ENCODE measurements at regions not wholly inside any gene's neighbourhood (a gene's known extent, or its start where the extent isn't known, plus 50 kb on each side); places are given as distances from the start of the nearest gene placed in this dataset.

GRCh38 chr4:96025011-96025410 lies 185.1 kb downstream of the PDHA2 start:
- Mint-ChIP-seq H3K36me3 (no peaks in the 10 kb centered on the region), H3K4me3 (no peak overlapping the region), H3K27me3 (no peaks in the 10 kb centered on the region), H3K4me1 (no peaks in the 10 kb centered on the region), H3K27ac (no peak overlapping the region), H3K9me3 (no peaks in the 10 kb centered on the region)
- DNase-seq: no peak
- CTCF ChIA-PET: no interaction called here

DNA sequence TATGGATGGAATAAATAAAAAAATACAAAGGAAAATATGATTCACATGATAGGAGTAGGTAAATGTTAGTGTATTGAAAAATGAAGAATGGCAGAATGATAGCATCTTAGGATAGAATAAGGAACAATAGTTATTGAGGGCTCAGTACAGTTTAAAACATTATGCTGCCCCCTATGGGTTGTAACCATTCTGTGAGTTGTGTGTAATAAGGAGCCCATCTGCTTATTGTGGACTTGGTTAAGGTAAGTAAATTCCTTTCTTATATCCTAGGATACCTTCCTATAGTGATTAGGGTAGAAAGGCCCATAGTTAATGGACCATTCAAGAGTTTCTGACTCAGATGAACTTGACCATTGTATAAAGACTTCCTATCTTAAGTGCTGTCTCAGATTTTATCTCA lies 195.8 kb downstream of the PDHA2 start:
- CTCF ChIA-PET: no interaction called here
- H3K27me3 Mint-ChIP-seq: no peaks in the 10 kb centered on the region

GRCh38 chr4:96036781-96037180 lies 196.9 kb downstream of the PDHA2 start:
- Mint-ChIP-seq H3K36me3 (no peaks in the 10 kb centered on the region), H3K9me3 (no peaks in the 10 kb centered on the region), H3K27ac (no peak overlapping the region), H3K4me3 (no peak overlapping the region), H3K27me3 (no peaks in the 10 kb centered on the region), H3K4me1 (no peaks in the 10 kb centered on the region)
- CTCF ChIA-PET: no interaction called here
- no peak for DNase-seq

More for the DNA sequence above, 195.8 kb downstream of the PDHA2 start:
- Mint-ChIP-seq H3K4me3 (no peak overlapping the region), H3K27ac (no peak overlapping the region), H3K36me3 (no peaks in the 10 kb centered on the region), H3K4me1 (no peaks in the 10 kb centered on the region), H3K9me3 (no peaks in the 10 kb centered on the region)
- no peak for DNase-seq

GRCh38 chr4:96037705-96038104 lies 197.8 kb downstream of the PDHA2 start:
- DNase-seq: no peak
- Mint-ChIP-seq H3K4me1 (no peaks in the 10 kb centered on the region), H3K4me3 (no peak overlapping the region), H3K9me3 (no peaks in the 10 kb centered on the region), H3K27ac (no peak overlapping the region), H3K27me3 (no peaks in the 10 kb centered on the region), H3K36me3 (no peaks in the 10 kb centered on the region)
- CTCF ChIA-PET: no interaction called here

DNA sequence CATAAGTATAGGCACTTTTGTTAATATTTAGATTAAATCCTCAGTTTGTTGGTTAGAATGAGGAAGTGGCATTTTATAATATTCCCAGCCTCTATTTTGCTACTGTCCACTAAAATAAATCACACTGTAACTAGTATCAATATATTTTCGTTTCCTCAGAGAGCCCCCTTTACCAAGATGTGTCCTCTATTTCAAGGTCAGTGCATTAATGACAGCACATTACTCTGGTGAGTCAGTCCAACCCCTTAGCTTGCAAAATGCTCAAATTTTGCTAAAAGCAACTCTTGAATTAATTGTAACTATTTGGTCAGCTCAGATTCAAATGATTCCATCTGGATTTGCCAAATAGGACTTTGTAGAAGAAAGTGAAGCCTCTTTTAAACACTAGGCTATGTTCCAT lies 199.3 kb downstream of the PDHA2 start:
- H3K27ac Mint-ChIP-seq: no peak overlapping the region
- H3K9me3 Mint-ChIP-seq: no peaks in the 10 kb centered on the region
- no peak for DNase-seq
- H3K4me1 Mint-ChIP-seq: no peaks in the 10 kb centered on the region
- no peaks in the 10 kb centered on the region for H3K27me3 Mint-ChIP-seq
- no peaks in the 10 kb centered on the region for H3K36me3 Mint-ChIP-seq
- H3K4me3 Mint-ChIP-seq: no peak overlapping the region
- CTCF ChIA-PET: no interaction called here

GRCh38 chr4:96039803-96040436 lies 200.0 kb downstream of the PDHA2 start:
- CTCF ChIA-PET: no interaction called here
- H3K4me3 Mint-ChIP-seq: no peak overlapping the region

DNA sequence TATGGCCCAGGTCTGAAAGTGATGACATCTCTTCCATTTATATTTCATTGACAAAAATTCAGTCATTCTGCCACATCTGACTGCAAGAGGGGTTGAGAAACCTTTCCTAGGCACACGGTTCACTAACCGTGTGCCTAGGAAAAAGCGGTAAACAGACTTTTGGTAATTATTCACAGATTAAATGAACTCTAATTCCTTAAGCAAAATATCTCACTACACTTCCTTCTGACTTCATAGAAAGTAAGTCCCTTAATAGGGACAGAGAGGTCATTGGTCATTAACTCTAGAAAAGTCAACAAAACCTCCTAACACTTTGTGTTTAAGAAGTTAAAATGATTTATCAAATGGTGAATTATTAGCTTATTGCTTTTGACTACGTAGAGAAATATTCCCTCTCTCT lies 205.1 kb downstream of the PDHA2 start:
- Mint-ChIP-seq H3K4me3 (no peak overlapping the region), H3K27ac (no peak overlapping the region), H3K27me3 (no peaks in the 10 kb centered on the region), H3K4me1 (no peaks in the 10 kb centered on the region), H3K36me3 (no peaks in the 10 kb centered on the region), H3K9me3 (no peaks in the 10 kb centered on the region)
- CTCF ChIA-PET: no interaction called here
- DNase-seq: no peak

More at GRCh38 chr4:96039803-96040436, 200.0 kb downstream of the PDHA2 start:
- Mint-ChIP-seq H3K27ac (no peak overlapping the region), H3K36me3 (no peaks in the 10 kb centered on the region), H3K9me3 (no peaks in the 10 kb centered on the region), H3K4me1 (no peaks in the 10 kb centered on the region), H3K27me3 (no peaks in the 10 kb centered on the region)
- DNase-seq: no peak

GRCh38 chr4:96052827-96053226 lies 212.9 kb downstream of the PDHA2 start:
- Mint-ChIP-seq H3K27me3 (peaks cover 3% of the 10 kb centered on the region), H3K4me3 (no peak overlapping the region), H3K36me3 (no peaks in the 10 kb centered on the region), H3K4me1 (no peaks in the 10 kb centered on the region), H3K9me3 (no peaks in the 10 kb centered on the region), H3K27ac (no peak overlapping the region)
- CTCF ChIA-PET: no interaction called here
- DNase-seq: no peak

DNA sequence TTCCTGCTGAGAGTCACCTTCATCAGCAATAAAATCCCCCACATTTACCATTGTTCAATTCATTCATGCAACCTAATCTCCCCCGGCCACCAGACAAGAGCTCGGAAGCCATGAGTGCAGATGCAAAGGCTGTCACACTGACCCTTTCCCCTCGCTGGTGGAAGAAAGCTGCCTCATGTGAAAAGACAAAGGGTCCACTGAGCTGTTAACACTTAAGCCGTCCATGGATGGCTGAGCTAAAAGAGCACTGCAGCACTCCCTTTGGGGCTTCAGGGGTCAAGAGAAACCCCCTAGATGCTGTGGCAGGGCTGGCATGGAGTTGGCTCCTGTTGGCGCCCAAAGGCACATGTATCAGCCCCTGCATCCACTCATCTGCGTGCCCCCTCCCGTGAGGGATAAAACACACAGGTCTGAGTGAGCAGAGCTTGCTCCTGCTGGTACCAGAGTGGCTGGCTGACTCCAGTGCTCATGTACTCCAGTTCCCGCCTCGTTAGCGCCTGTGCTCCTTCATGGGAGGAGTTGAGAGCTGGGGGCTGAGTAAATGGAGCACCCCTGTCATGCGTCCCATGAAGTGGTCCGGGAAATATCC lies 216.5 kb downstream of the PDHA2 start:
- DNase-seq: no peak
- H3K9me3 Mint-ChIP-seq: no peaks in the 10 kb centered on the region
- CTCF ChIA-PET: no interaction called here
- H3K27ac Mint-ChIP-seq: no peak overlapping the region
- H3K4me3 Mint-ChIP-seq: no peak overlapping the region
- no peaks in the 10 kb centered on the region for H3K4me1 Mint-ChIP-seq
- H3K36me3 Mint-ChIP-seq: no peaks in the 10 kb centered on the region
- peaks cover 3% of the 10 kb centered on the region for H3K27me3 Mint-ChIP-seq

DNA sequence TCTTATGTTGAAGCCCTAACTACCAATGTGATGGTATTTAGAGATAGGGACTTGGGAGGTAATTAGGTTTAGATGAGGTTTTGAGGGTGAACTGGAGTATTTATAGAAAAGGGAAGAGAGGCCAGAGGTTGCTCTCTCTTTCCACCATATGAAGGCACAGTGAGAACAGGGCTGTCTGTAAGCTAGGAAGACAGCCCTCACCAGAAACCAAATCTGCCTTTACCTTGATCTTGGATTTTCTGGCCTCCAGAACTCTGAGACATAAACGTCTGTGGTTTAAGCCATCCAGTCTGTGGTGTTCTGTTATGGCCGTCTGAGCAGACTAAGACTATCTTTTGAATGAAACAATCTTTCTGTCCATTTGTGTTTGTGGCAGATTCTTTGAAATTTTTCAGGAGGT lies 223.7 kb downstream of the PDHA2 start:
- Mint-ChIP-seq H3K4me3 (no peak overlapping the region), H3K9me3 (no peaks in the 10 kb centered on the region), H3K36me3 (no peaks in the 10 kb centered on the region), H3K27me3 (no peaks in the 10 kb centered on the region), H3K4me1 (no peaks in the 10 kb centered on the region), H3K27ac (no peak overlapping the region)
- DNase-seq: no peak
- CTCF ChIA-PET: no interaction called here

- DNase-seq: no peak
- H3K27ac Mint-ChIP-seq: no peak overlapping the region
- no peaks in the 10 kb centered on the region for H3K4me1 Mint-ChIP-seq
- H3K4me3 Mint-ChIP-seq: no peak overlapping the region
- no peaks in the 10 kb centered on the region for H3K27me3 Mint-ChIP-seq
- CTCF ChIA-PET: no interaction called here
- H3K36me3 Mint-ChIP-seq: no peaks in the 10 kb centered on the region
- H3K9me3 Mint-ChIP-seq: no peaks in the 10 kb centered on the region
Observed at GRCh38 chr4:96073461-96073860, 233.6 kb downstream of the PDHA2 start.

- Mint-ChIP-seq H3K36me3 (no peaks in the 10 kb centered on the region), H3K9me3 (peaks cover under 1% of the 10 kb centered on the region), H3K27ac (no peak overlapping the region), H3K4me3 (no peak overlapping the region), H3K4me1 (no peaks in the 10 kb centered on the region), H3K27me3 (no peaks in the 10 kb centered on the region)
- CTCF ChIA-PET: no interaction called here
- DNase-seq: no peak
Observed at GRCh38 chr4:96092151-96092705, 252.3 kb downstream of the PDHA2 start.

GRCh38 chr4:96093057-96093456 lies 253.2 kb downstream of the PDHA2 start:
- H3K27ac Mint-ChIP-seq: no peak overlapping the region
- no peaks in the 10 kb centered on the region for H3K4me1 Mint-ChIP-seq
- H3K4me3 Mint-ChIP-seq: no peak overlapping the region
- DNase-seq: no peak
- no peaks in the 10 kb centered on the region for H3K27me3 Mint-ChIP-seq
- CTCF ChIA-PET: no interaction called here
- H3K9me3 Mint-ChIP-seq: no peaks in the 10 kb centered on the region
- H3K36me3 Mint-ChIP-seq: no peaks in the 10 kb centered on the region

DNA sequence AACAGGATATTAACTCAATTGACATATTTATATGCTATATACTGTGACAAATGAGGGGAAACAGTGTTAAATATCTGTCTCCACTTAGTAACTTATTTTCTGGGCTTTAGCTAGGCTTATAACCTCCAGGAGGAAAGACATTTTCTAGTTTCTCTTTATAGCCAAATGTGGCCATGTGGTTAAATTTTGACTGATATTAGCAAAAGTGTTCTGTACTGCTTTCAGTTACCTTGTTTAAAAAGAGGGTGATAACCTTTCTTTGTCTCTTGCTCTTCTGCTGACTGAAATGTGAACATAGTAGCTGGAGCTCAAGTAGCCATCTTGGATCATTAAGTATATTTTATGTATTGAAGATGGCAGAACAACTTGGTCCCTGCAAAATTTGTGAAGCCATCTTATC lies 253.7 kb downstream of the PDHA2 start:
- H3K27ac Mint-ChIP-seq: no peak overlapping the region
- CTCF ChIA-PET: no interaction called here
- H3K27me3 Mint-ChIP-seq: no peaks in the 10 kb centered on the region
- H3K9me3 Mint-ChIP-seq: no peaks in the 10 kb centered on the region
- H3K36me3 Mint-ChIP-seq: no peaks in the 10 kb centered on the region
- H3K4me3 Mint-ChIP-seq: no peak overlapping the region
- no peak for DNase-seq
- H3K4me1 Mint-ChIP-seq: no peaks in the 10 kb centered on the region

DNA sequence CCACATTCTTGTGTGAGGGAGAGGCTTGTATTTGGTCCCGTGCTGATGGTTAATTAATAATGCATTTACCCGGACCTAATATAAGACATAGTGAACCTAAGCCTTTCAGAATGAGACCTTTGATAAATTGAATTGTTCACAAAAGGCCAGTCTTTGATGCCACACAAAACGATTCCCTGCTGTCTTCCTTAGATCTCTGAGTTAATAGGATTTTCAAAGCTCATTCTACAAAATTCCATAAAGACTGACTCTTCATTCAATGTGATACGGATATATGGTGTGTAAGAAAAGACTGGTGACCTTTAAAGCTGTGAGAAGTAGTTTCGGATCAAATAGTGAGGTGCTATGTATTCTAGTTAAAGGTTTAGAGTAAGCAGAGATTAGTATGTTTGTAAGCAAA lies 254.3 kb downstream of the PDHA2 start:
- Mint-ChIP-seq H3K9me3 (no peaks in the 10 kb centered on the region), H3K4me1 (no peaks in the 10 kb centered on the region), H3K27me3 (no peaks in the 10 kb centered on the region), H3K36me3 (no peaks in the 10 kb centered on the region), H3K27ac (no peak overlapping the region), H3K4me3 (no peak overlapping the region)
- CTCF ChIA-PET: no interaction called here
- DNase-seq: no peak
